K562 (cell line): ENCODE measurements at regions not wholly inside any gene's neighbourhood (a gene's known extent, or its start where the extent isn't known, plus 50 kb on each side); places are given as distances from the start of the nearest gene placed in this dataset.

Experiments
- FOXK1 ChIP-seq: sonication (generic); formaldehyde crosslinking; IDR thresholded peaks from 2 replicates; pipeline ENCODE4 v1.8.0; 2022; ENCODE audit warnings: missing genetic modification reagents, mild to moderate bottlenecking, borderline replicate concordance
- HCFC1 ChIP-seq: IDR thresholded peaks from 2 replicates; pipeline ENCODE4 v1.6.1; 2012; ENCODE audit warnings: low read depth, low read length, improper control_type of control experiment
- HNRNPH1 ChIP-seq: fragments of 200-400 bp; formaldehyde crosslinking; optimal IDR thresholded peaks from 2 replicates; pipeline ENCODE3; 2017; ENCODE audit warnings: low read depth, mild to moderate bottlenecking, low read length, moderate library complexity
- ILK ChIP-seq: fragments of 450-650 bp; IDR thresholded peaks from 2 replicates; pipeline ENCODE4 v1.6.1; 2016; ENCODE audit warnings: missing genetic modification characterization, low read depth, mild to moderate bottlenecking, missing compliant biosample characterization, moderate library complexity, borderline replicate concordance
- MTA2 ChIP-seq: fragments of 450-650 bp; IDR thresholded peaks from 2 replicates; pipeline ENCODE4 v1.6.1; 2016; ENCODE audit warnings: low read depth
- NFXL1 ChIP-seq: fragments of 450-650 bp; formaldehyde crosslinking; IDR thresholded peaks from 2 replicates; pipeline ENCODE4 v1.4.0; 2021; ENCODE audit warnings: mild to moderate bottlenecking
- NONO ChIP-seq, 2 experiments: fragments of 200-400 bp in 1 of 2; fragments of 450-650 bp in 1 of 2; formaldehyde crosslinking in 1 of 2; IDR thresholded peaks; 2 replicates each; pipeline ENCODE4 v1.6.1; 2017; ENCODE audit warnings: low read depth in 2 of 2, mild to moderate bottlenecking in 2 of 2, moderate library complexity in 2 of 2, low read length in 1 of 2
- OTX1 ChIP-seq: fragments of 450-650 bp; formaldehyde crosslinking; IDR thresholded peaks from 2 replicates; pipeline ENCODE4 v1.4.0; 2022; ENCODE audit warnings: mild to moderate bottlenecking
- SIN3A ChIP-seq, 2 experiments: fragments of 150-350 bp in 1 of 2; IDR thresholded peaks; 2 replicates each; pipeline ENCODE4 v1.6.1; 2011 to 2016; ENCODE audit warnings: borderline replicate concordance in 2 of 2, low read depth in 2 of 2, low read length in 2 of 2, mild to moderate bottlenecking in 2 of 2, moderate library complexity in 2 of 2; ENCODE audit not compliant: control insufficient read depth in 1 of 2
- STAT5A ChIP-seq: IDR thresholded peaks from 2 replicates; pipeline ENCODE4 v1.6.1; 2012; ENCODE audit warnings: low read length, inconsistent platforms, borderline replicate concordance
- U2AF2 ChIP-seq: fragments of 200-400 bp; formaldehyde crosslinking; optimal IDR thresholded peaks from 2 replicates; pipeline ENCODE3; 2017; ENCODE audit warnings: low read depth, mild to moderate bottlenecking, low read length
- WHSC1 ChIP-seq: IDR thresholded peaks from one replicate; pipeline ENCODE4 v1.6.1; 2012; ENCODE audit warnings: low read length, control low read depth, inconsistent platforms
- ZC3H4 ChIP-seq: sonication (generic); formaldehyde crosslinking; IDR thresholded peaks from 2 replicates; pipeline ENCODE4 v1.9.0; 2021; ENCODE audit warnings: missing genetic modification reagents, borderline replicate concordance
- ZFPM2 ChIP-seq: fragments of 250-450 bp; sonication (Bioruptor Pico); IDR thresholded peaks from 2 replicates; pipeline ENCODE4 v1.5.1; 2022; ENCODE audit warnings: mild to moderate bottlenecking
- ZNF124 ChIP-seq: sonication (generic); formaldehyde crosslinking; IDR thresholded peaks from 2 replicates; pipeline ENCODE4 v1.8.1; 2022; ENCODE audit warnings: missing genetic modification reagents
- ZNF133 ChIP-seq: fragments of 250-450 bp; sonication (Bioruptor Pico); IDR thresholded peaks from 2 replicates; pipeline ENCODE4 v1.4.0; 2020; ENCODE audit warnings: mild to moderate bottlenecking
- ZNF140 ChIP-seq: fragments of 250-450 bp; sonication (Bioruptor Pico); IDR thresholded peaks from 2 replicates; pipeline ENCODE4 v1.8.0; 2021; ENCODE audit warnings: moderate library complexity, mild to moderate bottlenecking, inconsistent platforms
- ZNF23 ChIP-seq: fragments of 250-450 bp; sonication (Bioruptor Pico); IDR thresholded peaks from 2 replicates; pipeline ENCODE4 v1.4.0; 2020; ENCODE audit warnings: mild to moderate bottlenecking
- ZNF699 ChIP-seq: fragments of 250-450 bp; sonication (Bioruptor Pico); IDR thresholded peaks from 2 replicates; pipeline ENCODE4 v1.8.0; 2021; ENCODE audit warnings: mild to moderate bottlenecking, moderate library complexity; ENCODE audit not compliant: insufficient replicate concordance
- TF ChIP-seq, protein P1 (sequence below): fragments of 250-450 bp; sonication (Bioruptor Pico); IDR thresholded peaks from 2 replicates; pipeline ENCODE4 v1.4.0; 2020; ENCODE audit warnings: mild to moderate bottlenecking
- TF ChIP-seq, protein P2 (sequence below): sonication (generic); formaldehyde crosslinking; IDR thresholded peaks from 2 replicates; pipeline ENCODE4 v1.8.0; 2022; ENCODE audit warnings: missing genetic modification reagents, mild to moderate bottlenecking, moderate library complexity, borderline replicate concordance
- TF ChIP-seq, protein P3 (sequence below): fragments of 250-450 bp; sonication (Bioruptor Pico); IDR thresholded peaks from 2 replicates; pipeline ENCODE4 v1.8.0; 2022; ENCODE audit warnings: inconsistent platforms, mild to moderate bottlenecking, moderate library complexity, borderline replicate concordance
- TF ChIP-seq, protein P4 (sequence below): sonication (generic); formaldehyde crosslinking; IDR thresholded peaks from 2 replicates; pipeline ENCODE4 v1.8.0; 2022; ENCODE audit warnings: missing genetic modification reagents, mild to moderate bottlenecking, borderline replicate concordance
- TF ChIP-seq, protein P5 (sequence below), 3 experiments: fragments of 200-800 bp in 1 of 3; sonication (Bioruptor generic) in 1 of 3; sonication (generic) in 1 of 3; formaldehyde crosslinking in 1 of 3; IDR thresholded peaks; 2 replicates each; pipeline versions ENCODE4 v1.6.1 to v1.8.0; 2016 to 2022; ENCODE audit warnings: mild to moderate bottlenecking in 2 of 3, missing compliant biosample characterization in 2 of 3, missing genetic modification characterization in 2 of 3, missing genetic modification reagents in 1 of 3

DNA sequence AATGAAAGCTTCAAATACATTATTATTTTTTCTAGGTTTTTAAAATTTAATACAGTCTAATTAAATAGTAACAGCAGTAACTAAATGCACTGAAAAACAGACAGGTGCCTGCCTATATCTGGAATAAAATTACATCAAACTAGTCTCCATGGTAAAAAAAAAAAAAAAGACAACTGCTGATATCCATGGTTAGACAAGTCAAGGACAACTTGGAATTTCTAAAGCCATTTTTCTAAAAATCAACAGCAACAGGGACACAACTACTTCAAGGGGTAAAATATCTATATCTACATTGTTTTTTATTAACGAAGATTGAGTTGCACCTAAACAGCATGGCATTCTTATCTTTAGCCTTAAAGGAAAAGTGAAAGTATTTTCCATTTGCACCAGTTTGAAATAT lies 74.7 kb upstream of the VPREB1 start (continued):
- TF ChIP-seq, protein P1, sequence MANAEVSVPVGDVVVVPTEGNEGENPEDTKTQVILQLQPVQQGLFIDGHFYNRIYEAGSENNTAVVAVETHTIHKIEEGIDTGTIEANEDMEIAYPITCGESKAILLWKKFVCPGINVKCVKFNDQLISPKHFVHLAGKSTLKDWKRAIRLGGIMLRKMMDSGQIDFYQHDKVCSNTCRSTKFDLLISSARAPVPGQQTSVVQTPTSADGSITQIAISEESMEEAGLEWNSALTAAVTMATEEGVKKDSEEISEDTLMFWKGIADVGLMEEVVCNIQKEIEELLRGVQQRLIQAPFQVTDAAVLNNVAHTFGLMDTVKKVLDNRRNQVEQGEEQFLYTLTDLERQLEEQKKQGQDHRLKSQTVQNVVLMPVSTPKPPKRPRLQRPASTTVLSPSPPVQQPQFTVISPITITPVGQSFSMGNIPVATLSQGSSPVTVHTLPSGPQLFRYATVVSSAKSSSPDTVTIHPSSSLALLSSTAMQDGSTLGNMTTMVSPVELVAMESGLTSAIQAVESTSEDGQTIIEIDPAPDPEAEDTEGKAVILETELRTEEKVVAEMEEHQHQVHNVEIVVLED = no peak; the same call in 1 of the 2 replicates
- TF ChIP-seq ZNF133 (CRISPR knock-in tag) (no peak), ILK (tag) (no peak), MTA2 (no peak), HCFC1 (no peak), ZNF23 (CRISPR knock-in tag) (no peak), NFXL1 (CRISPR knock-in tag) (no peak; the same call in 1 of the 2 replicates), OTX1 (peak; percentile 48; the same call in 1 of the 2 replicates), ZNF699 (no peak), ZFPM2 (CRISPR knock-in tag) (no peak), STAT5A (no peak), ZNF124 (CRISPR knock-in tag) (no peak), NONO (IDR thresholded peaks at IDR 0.05; ENCODE audit: low read depth in 2 of 2, low read length in 1 of 2) (no peak), SIN3A (IDR thresholded peaks at IDR 0.05; ENCODE audit: borderline replicate concordance in 2 of 2, control insufficient read depth in 1 of 2, low read depth in 2 of 2, low read length in 2 of 2) (no peak), U2AF2 (no peak), HNRNPH1 (no peak), WHSC1 (no peak), ZNF140 (peak; percentile 59; the same call in 1 of the 2 replicates), FOXK1 (CRISPR knock-in tag) (no peak), ZC3H4 (CRISPR knock-in tag) (no peak)
- TF ChIP-seq, protein P2, sequence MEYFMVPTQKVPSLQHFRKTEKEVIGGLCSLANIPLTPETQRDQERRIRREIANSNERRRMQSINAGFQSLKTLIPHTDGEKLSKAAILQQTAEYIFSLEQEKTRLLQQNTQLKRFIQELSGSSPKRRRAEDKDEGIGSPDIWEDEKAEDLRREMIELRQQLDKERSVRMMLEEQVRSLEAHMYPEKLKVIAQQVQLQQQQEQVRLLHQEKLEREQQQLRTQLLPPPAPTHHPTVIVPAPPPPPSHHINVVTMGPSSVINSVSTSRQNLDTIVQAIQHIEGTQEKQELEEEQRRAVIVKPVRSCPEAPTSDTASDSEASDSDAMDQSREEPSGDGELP (CRISPR knock-in tag) = no peak
- TF ChIP-seq, protein P3, sequence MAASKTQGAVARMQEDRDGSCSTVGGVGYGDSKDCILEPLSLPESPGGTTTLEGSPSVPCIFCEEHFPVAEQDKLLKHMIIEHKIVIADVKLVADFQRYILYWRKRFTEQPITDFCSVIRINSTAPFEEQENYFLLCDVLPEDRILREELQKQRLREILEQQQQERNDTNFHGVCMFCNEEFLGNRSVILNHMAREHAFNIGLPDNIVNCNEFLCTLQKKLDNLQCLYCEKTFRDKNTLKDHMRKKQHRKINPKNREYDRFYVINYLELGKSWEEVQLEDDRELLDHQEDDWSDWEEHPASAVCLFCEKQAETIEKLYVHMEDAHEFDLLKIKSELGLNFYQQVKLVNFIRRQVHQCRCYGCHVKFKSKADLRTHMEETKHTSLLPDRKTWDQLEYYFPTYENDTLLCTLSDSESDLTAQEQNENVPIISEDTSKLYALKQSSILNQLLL (CRISPR knock-in tag) = peak; percentile 64; the same call in 1 of the 2 replicates
- TF ChIP-seq, protein P4, sequence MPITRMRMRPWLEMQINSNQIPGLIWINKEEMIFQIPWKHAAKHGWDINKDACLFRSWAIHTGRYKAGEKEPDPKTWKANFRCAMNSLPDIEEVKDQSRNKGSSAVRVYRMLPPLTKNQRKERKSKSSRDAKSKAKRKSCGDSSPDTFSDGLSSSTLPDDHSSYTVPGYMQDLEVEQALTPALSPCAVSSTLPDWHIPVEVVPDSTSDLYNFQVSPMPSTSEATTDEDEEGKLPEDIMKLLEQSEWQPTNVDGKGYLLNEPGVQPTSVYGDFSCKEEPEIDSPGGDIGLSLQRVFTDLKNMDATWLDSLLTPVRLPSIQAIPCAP (CRISPR knock-in tag) = no peak
- TF ChIP-seq, protein P5, sequence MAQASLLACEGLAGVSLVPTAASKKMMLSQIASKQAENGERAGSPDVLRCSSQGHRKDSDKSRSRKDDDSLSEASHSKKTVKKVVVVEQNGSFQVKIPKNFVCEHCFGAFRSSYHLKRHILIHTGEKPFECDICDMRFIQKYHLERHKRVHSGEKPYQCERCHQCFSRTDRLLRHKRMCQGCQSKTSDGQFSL (CRISPR knock-in tag; IDR thresholded peaks at IDR 0.05) = no peak
- TF ChIP-seq, protein P5 (tag; IDR thresholded peaks at IDR 0.05) = no peak
